Effector memory CD8-positive, alpha-beta T cell (primary cell): ENCODE measurements at regions not wholly inside any gene's neighbourhood (a gene's known extent, or its start where the extent isn't known, plus 50 kb on each side); places are given as distances from the start of the nearest gene placed in this dataset.
"Not testable (repeated sequence)": the region's sequence is repeated elsewhere in the genome, so short reads cannot be mapped to it uniquely, and the experiment has no call there.

ENCODE experiments used
- ATAC-seq: fragments of 150-1000 bp; cut with Tn5 transposase; replicated peaks from 2 replicates; pipeline ENCODE4 v1.10.0; 2021; ENCODE audit warnings: mild to moderate bottlenecking, moderate library complexity
- DNase-seq, 3 experiments: peaks; one replicate each; pipeline ENCODE4 v3.0.0; 2021
- H3K27ac Mint-ChIP-seq, 2 donors: one replicate each; pipeline ENCODE4 v1.8.0; 2022; ENCODE audit warnings: mild to moderate bottlenecking in 2 of 2, mixed read lengths in 2 of 2, moderate library complexity in 2 of 2
- H3K27me3 Mint-ChIP-seq, 2 donors: one replicate each; pipeline ENCODE4 v1.8.0; 2022; ENCODE audit warnings: mixed read lengths in 2 of 2
- H3K36me3 Mint-ChIP-seq: one replicate; pipeline ENCODE4 v1.8.0; 2022; ENCODE audit warnings: mild to moderate bottlenecking, moderate library complexity, mixed read lengths; ENCODE audit not compliant: insufficient read depth
- H3K4me1 Mint-ChIP-seq, 2 donors: one replicate each; pipeline ENCODE4 v1.8.0; 2022; ENCODE audit warnings: low read depth in 2 of 2, mixed read lengths in 2 of 2
- H3K4me3 Mint-ChIP-seq, 2 donors: one replicate each; pipeline ENCODE4 v1.8.0; 2022; ENCODE audit warnings: mild to moderate bottlenecking in 2 of 2, mixed read lengths in 2 of 2, moderate library complexity in 2 of 2
- H3K9me3 Mint-ChIP-seq, 2 donors: one replicate each; pipeline ENCODE4 v1.8.0; 2022; ENCODE audit warnings: mixed read lengths in 2 of 2

- no peaks in the 10 kb centered on the region for H3K4me1 Mint-ChIP-seq
- no peak for ATAC-seq
These were observed 614.2 kb upstream of the CITED2 start for GRCh38 chr6:139988685-139989084.

GRCh38 chr6:139987091-139987490 is 612.6 kb upstream of the CITED2 start:
- Mint-ChIP-seq H3K36me3 (no peaks in the 10 kb centered on the region), H3K4me1 (no peaks in the 10 kb centered on the region), H3K27me3 (peaks cover 6 to 32% of the 10 kb centered on the region in 2 donors), H3K27ac (no peak overlapping the region), H3K4me3 (no peak overlapping the region), H3K9me3 (no peaks in the 10 kb centered on the region)
- no peak for ATAC-seq
- no peak for DNase-seq

More at GRCh38 chr6:139988685-139989084, 614.2 kb upstream of the CITED2 start:
- no peak for DNase-seq
- no peaks in the 10 kb centered on the region for H3K9me3 Mint-ChIP-seq
- H3K27ac Mint-ChIP-seq = no peak overlapping the region
- peaks cover 6 to 26% of the 10 kb centered on the region in 2 donors for H3K27me3 Mint-ChIP-seq
- H3K36me3 Mint-ChIP-seq = no peaks in the 10 kb centered on the region
- H3K4me3 Mint-ChIP-seq = no peak overlapping the region

GRCh38 chr6:139985236-139985815 is 610.9 kb upstream of the CITED2 start:
- H3K27me3 Mint-ChIP-seq = peaks cover 0 to 32% of the 10 kb centered on the region in 2 donors
- no peaks in the 10 kb centered on the region for H3K36me3 Mint-ChIP-seq
- no peak overlapping the region for H3K4me3 Mint-ChIP-seq
- no peak overlapping the region for H3K27ac Mint-ChIP-seq
- no peaks in the 10 kb centered on the region for H3K9me3 Mint-ChIP-seq
- H3K4me1 Mint-ChIP-seq = peaks cover 3% of the 10 kb centered on the region in 2 donors
- DNase-seq = no peak
- ATAC-seq = no peak

- DNase-seq = no peak
- H3K9me3 Mint-ChIP-seq = no peaks in the 10 kb centered on the region
These were observed 609.9 kb upstream of the CITED2 start for GRCh38 chr6:139984317-139984716.

DNA sequence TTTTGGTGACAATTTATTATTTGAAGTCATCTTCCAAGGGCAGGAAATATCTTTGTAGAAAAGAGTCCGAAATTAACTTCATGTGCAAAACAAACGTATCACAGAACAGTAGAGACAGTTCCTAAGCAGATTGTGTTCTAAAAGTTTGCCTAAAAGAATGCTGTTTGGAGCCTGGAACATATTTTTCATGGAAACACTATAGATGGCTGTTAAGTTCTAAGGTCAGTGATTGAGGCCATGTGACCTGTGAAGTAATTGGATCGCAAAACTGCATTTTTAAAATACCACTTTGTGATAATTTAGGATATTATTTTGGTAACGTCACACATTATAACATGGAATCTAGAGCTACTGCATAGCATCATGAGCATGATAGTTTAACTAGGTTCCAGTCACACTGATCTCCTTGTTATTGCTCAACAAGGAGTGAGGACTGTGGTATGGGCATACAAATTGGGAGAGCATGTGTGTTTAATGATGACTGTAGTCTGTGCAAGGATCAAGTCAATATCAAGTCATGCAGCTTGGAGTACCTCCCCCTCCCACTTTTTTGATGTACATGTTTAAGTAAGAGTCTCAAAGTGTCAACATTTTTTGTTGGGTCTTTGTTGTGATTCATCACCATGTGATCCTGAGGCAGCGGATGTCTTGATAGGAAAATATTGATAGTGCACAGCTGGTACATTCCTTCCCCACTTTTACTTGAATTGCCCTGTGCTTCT is 609.3 kb upstream of the CITED2 start:
- Mint-ChIP-seq H3K27me3 (peaks cover 0 to 31% of the 10 kb centered on the region in 2 donors), H3K4me1 (peaks cover 3% of the 10 kb centered on the region in 2 donors), H3K36me3 (no peaks in the 10 kb centered on the region), H3K4me3 (no peak overlapping the region), H3K9me3 (no peaks in the 10 kb centered on the region), H3K27ac (no peak overlapping the region)
- ATAC-seq = no peak
- DNase-seq = no peak

More at GRCh38 chr6:139984317-139984716, 609.9 kb upstream of the CITED2 start:
- Mint-ChIP-seq H3K4me3 (no peak overlapping the region), H3K27me3 (peaks cover 0 to 32% of the 10 kb centered on the region in 2 donors), H3K36me3 (no peaks in the 10 kb centered on the region), H3K27ac (no peak overlapping the region), H3K4me1 (peaks cover 3% of the 10 kb centered on the region in 2 donors)
- ATAC-seq = no peak

GRCh38 chr6:139982652-139983295 is 608.3 kb upstream of the CITED2 start:
- no peak overlapping the region for H3K4me3 Mint-ChIP-seq
- peaks cover 3% of the 10 kb centered on the region in 2 donors for H3K4me1 Mint-ChIP-seq
- no peak for ATAC-seq
- no peak for DNase-seq
- no peaks in the 10 kb centered on the region for H3K36me3 Mint-ChIP-seq
- peaks cover 0 to 31% of the 10 kb centered on the region in 2 donors for H3K27me3 Mint-ChIP-seq
- H3K9me3 Mint-ChIP-seq = no peaks in the 10 kb centered on the region
- no peak overlapping the region for H3K27ac Mint-ChIP-seq

DNA sequence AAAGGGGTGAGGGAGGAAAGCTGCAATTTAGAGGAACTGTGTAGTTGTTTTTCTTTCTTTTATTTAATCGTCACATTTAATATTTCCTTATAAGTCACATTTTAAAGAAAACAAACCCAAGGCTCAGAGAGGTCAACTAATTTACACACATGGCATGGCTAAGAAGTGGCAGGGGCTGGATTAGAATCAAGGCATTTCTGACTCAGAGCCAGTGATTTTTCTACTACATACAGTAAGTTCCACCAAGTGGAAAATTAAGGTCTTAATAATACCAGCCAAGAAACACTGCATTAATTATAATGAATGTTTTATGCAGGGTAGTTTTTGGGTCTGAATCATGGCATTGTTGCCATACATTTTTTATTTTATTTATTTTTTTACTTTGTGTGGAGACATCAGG is 607.7 kb upstream of the CITED2 start:
- Mint-ChIP-seq H3K36me3 (no peaks in the 10 kb centered on the region), H3K4me1 (peaks cover 3% of the 10 kb centered on the region in 2 donors), H3K4me3 (no peak overlapping the region), H3K27ac (no peak overlapping the region), H3K27me3 (peaks cover 0 to 36% of the 10 kb centered on the region in 2 donors), H3K9me3 (no peaks in the 10 kb centered on the region)
- no peak for ATAC-seq
- DNase-seq = no peak

- peaks cover 0 to 36% of the 10 kb centered on the region in 2 donors for H3K27me3 Mint-ChIP-seq
- H3K9me3 Mint-ChIP-seq = no peaks in the 10 kb centered on the region
- H3K36me3 Mint-ChIP-seq = no peaks in the 10 kb centered on the region
- ATAC-seq = peak; percentile 45
- no peak for DNase-seq
- H3K4me3 Mint-ChIP-seq = no peak overlapping the region
- H3K27ac Mint-ChIP-seq = no peak overlapping the region
- peaks cover 3% of the 10 kb centered on the region in 2 donors for H3K4me1 Mint-ChIP-seq
These were observed 607.3 kb upstream of the CITED2 start for GRCh38 chr6:139981768-139982181.

DNA sequence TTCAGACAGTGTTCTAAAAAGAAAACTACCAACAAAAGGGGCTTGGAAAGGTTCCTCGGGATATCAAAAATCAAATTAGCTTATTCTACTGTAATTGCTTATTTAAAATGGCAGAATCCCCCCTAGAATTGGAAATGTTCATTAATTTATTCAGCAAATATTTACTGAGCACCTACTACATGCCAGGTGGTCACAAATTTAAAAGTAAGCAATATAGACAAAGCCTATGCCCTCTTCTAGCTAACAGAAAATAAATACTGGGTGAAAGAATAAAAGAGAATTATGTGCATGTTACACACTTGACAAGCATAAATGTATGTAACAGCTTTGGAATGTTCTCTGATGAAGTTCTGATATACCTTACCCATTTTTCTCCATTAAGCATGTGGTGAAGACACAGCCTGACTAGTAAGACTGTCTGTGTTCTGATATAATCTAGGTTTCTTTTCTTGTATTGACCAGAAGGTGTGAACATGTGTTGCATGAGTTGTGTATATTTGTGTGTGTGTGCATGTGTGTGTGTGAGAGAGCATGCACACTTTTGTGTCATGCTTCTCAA is 606.7 kb upstream of the CITED2 start:
- no peak overlapping the region for H3K4me3 Mint-ChIP-seq
- DNase-seq (no peak), ATAC-seq (no peak)
- H3K27me3 Mint-ChIP-seq = peaks cover 1 to 38% of the 10 kb centered on the region in 2 donors
- peaks cover 3% of the 10 kb centered on the region in 2 donors for H3K4me1 Mint-ChIP-seq
- no peak overlapping the region for H3K27ac Mint-ChIP-seq
- H3K9me3 Mint-ChIP-seq = no peaks in the 10 kb centered on the region
- H3K36me3 Mint-ChIP-seq = no peaks in the 10 kb centered on the region

DNA sequence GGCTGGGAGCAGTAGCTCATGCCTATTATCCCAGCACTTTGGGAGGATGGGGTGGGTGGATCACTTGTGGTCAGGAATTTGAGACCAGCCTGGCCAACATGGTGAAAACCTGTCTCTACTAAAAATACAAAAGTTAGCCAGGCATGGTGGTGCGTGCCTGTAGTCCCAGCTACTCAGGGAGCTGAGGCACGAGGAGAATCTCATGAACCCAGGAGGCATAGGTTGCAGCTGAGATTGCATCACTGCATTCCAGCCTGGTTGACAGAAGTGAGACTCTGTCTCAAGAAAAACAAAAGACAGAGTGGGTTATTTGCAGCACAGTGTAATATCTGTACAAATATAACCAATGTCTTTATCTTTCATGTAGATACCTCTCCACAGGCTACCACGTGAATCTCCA is 606.2 kb upstream of the CITED2 start:
- H3K4me3 Mint-ChIP-seq, H3K27ac Mint-ChIP-seq, DNase-seq, ATAC-seq, H3K9me3 Mint-ChIP-seq, H3K36me3 Mint-ChIP-seq, H3K4me1 Mint-ChIP-seq: not testable (repeated sequence)
- H3K27me3 Mint-ChIP-seq = peaks cover 7 to 40% of the 10 kb centered on the region in 2 donors

DNA sequence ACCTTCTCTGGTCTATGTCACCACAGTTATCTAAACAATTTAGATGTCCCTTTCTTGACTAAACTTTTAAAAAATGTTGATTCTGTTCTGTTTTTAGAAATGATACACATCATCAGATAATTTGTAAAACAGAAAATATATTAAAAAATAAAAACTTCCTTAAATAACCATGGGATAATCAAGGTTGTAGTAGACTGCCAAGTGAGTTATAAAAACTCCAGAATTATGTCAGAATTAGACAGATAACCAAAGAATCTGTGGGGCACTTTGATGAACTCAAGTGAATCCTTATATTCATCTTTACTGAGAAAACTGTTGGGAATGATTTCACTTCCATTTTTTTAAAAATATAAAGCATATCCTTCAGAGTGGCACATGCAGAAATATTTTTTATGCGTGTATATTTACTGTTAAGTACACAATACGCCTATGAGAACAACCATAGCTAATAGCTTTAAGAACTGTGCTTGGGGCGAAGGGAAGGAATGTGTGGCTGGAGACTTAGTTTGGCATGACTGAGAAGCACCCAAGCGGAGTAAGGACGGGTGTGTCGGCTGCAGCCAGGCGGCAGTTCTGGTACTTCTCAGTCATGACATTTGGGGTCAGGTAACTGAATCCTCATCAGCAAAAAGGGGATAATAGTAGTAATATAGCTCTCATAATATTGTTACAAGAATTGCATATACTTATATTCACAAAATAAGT is 604.7 kb upstream of the CITED2 start:
- ATAC-seq = no peak
- Mint-ChIP-seq H3K9me3 (no peaks in the 10 kb centered on the region), H3K27ac (no peak overlapping the region), H3K27me3 (peaks cover 10 to 28% of the 10 kb centered on the region in 2 donors), H3K4me1 (peaks cover 3% of the 10 kb centered on the region in 2 donors), H3K36me3 (no peaks in the 10 kb centered on the region), H3K4me3 (no peak overlapping the region)
- no peak for DNase-seq

DNA sequence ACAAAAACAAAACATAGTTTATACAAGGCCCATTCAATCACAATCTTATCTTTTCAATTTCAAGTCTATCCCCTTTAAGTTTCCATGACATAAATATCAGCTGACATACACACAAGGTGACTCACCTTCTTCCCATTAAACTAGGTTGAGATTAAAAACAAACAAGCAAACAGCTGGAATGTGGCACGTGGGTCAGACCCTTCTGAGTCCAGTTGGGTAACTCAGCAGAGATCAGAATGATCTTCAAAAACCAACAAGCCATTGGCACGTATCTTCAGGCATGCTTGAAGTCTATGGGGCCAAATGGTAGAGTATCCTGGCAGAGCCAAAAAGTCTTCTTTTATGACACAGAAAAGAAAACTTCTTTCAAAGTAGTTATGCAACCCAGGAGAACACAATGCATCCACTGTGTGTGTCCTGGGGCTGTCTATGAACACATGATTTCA is 603.5 kb upstream of the CITED2 start:
- Mint-ChIP-seq H3K27ac (no peak overlapping the region), H3K9me3 (no peaks in the 10 kb centered on the region), H3K4me3 (no peak overlapping the region), H3K36me3 (no peaks in the 10 kb centered on the region), H3K4me1 (peaks cover 3% of the 10 kb centered on the region in 2 donors), H3K27me3 (peaks cover 10 to 18% of the 10 kb centered on the region in 2 donors)
- DNase-seq (no peak), ATAC-seq (no peak)
